ENCODE measurements at regions not wholly inside any gene's neighbourhood (a gene's known extent, or its start where the extent isn't known, plus 50 kb on each side); places are given as distances from the start of the nearest gene placed in this dataset.

- ChIA-PET POLR2A (no interaction called here), CTCF (interaction anchor here (0.6 kb wide), 1 partner anchor 28 kb away, joined by 9 read pairs; no protein-coding TSS in a partner anchor)
- H3K9me3 ChIP-seq (ENCODE audit: control insufficient read depth, insufficient read depth, low read depth, low read length): no peaks in the 10 kb centered on the region
- ATAC-seq (no peak), DNase-seq (ENCODE audit: low read depth, low spot score) (no peak)
- in situ Hi-C loops (cut with HindIII; ENCODE audit: low pct_unique_long_range_greater_than_20kb, low sequenced_read_pairs): no loop called here
- no peaks in the 10 kb centered on the region for H3K27me3 ChIP-seq (ENCODE audit: control insufficient read depth, insufficient read depth, low read length)
- H3K4me3 ChIP-seq (ENCODE audit: low read depth in 2 of 2, low read length in 2 of 2): no peak overlapping the region
- intact Hi-C loops (cut with micrococcal nuclease; ENCODE audit: unreplicated experiment): no loop called here
- no peaks in the 10 kb centered on the region for H3K4me1 ChIP-seq (ENCODE audit: control insufficient read depth, insufficient read depth, low read length)
- peaks cover 9% of the 10 kb centered on the region for H3K36me3 ChIP-seq (ENCODE audit: control insufficient read depth, insufficient read depth, low read length)
- H3K27ac ChIP-seq (ENCODE audit: low read length): no peak overlapping the region
- no TSS peak for BruUV-seq (replicated peaks)
- no peak for TF ChIP-seq TCF7L2 (IDR thresholded peaks at IDR 0.05; ENCODE audit: low read depth, low read length)
- no peak for TF ChIP-seq CTCF (IDR thresholded peaks at IDR 0.05)
- TF ChIP-seq SIN3A (IDR thresholded peaks at IDR 0.05; ENCODE audit: borderline replicate concordance, insufficient read depth, low read depth, low read length): no peak
- TF ChIP-seq POLR2AphosphoS5 (IDR thresholded peaks at IDR 0.05; ENCODE audit: low read depth, low read length): no peak
- no peak for TF ChIP-seq REST (IDR thresholded peaks at IDR 0.05; ENCODE audit: insufficient read depth in 1 of 2, low read depth in 2 of 2, low read length in 1 of 2)
Observed at GRCh38 chr12:100044266-100044665, 59.5 kb upstream of the ANKS1B start.

- no peak for ATAC-seq
- BruUV-seq (replicated peaks): no TSS peak
- TF ChIP-seq SIN3A (IDR thresholded peaks at IDR 0.05; ENCODE audit: borderline replicate concordance, insufficient read depth, low read depth, low read length): no peak
- no peak for TF ChIP-seq CTCF (IDR thresholded peaks at IDR 0.05)
- no peak for TF ChIP-seq REST (IDR thresholded peaks at IDR 0.05; ENCODE audit: insufficient read depth in 1 of 2, low read depth in 2 of 2, low read length in 1 of 2)
- TF ChIP-seq POLR2AphosphoS5 (IDR thresholded peaks at IDR 0.05; ENCODE audit: low read depth, low read length): no peak
- no peak for TF ChIP-seq TCF7L2 (IDR thresholded peaks at IDR 0.05; ENCODE audit: low read depth, low read length)
- in situ Hi-C loops (cut with HindIII; ENCODE audit: low pct_unique_long_range_greater_than_20kb, low sequenced_read_pairs): no loop called here
- intact Hi-C loops (cut with micrococcal nuclease; ENCODE audit: unreplicated experiment): no loop called here
- POLR2A ChIA-PET: no interaction called here
- DNase-seq (ENCODE audit: low read depth, low spot score): no peak
- Histone ChIP-seq H3K4me1 (ENCODE audit: control insufficient read depth, insufficient read depth, low read length) (no peaks in the 10 kb centered on the region), H3K27me3 (ENCODE audit: control insufficient read depth, insufficient read depth, low read length) (no peaks in the 10 kb centered on the region), H3K36me3 (ENCODE audit: control insufficient read depth, insufficient read depth, low read length) (peaks cover 9% of the 10 kb centered on the region), H3K27ac (ENCODE audit: low read length) (no peak overlapping the region), H3K4me3 (ENCODE audit: low read depth in 2 of 2, low read length in 2 of 2) (no peak overlapping the region), H3K9me3 (ENCODE audit: control insufficient read depth, insufficient read depth, low read depth, low read length) (no peaks in the 10 kb centered on the region)
- CTCF ChIA-PET: interaction anchor here (0.6 kb wide), 1 partner anchor 29 kb away, joined by 9 read pairs; no protein-coding TSS in a partner anchor
Observed at GRCh38 chr12:100043631-100044030, 58.9 kb upstream of the ANKS1B start.

All from Panc1 (cell line).